GM18505 (cell line): ENCODE measurements at regions not wholly inside any gene's neighbourhood (a gene's known extent, or its start where the extent isn't known, plus 50 kb on each side); places are given as distances from the start of the nearest gene placed in this dataset.
"Not testable (repeated sequence)": the region's sequence is repeated elsewhere in the genome, so short reads cannot be mapped to it uniquely, and the experiment has no call there.

Experiments
- ATAC-seq: cut with Tn5 transposase; IDR thresholded peaks from one replicate; pipeline ENCODE4 v1.9.1; 2021; ENCODE audit not compliant: unreplicated experiment
- POLR2A ChIP-seq: IDR thresholded peaks from 4 replicates; pipeline ENCODE4 v1.6.1; 2011; ENCODE audit warnings: borderline replicate concordance; ENCODE audit not compliant: insufficient read depth, insufficient read length; ENCODE audit errors: extremely low read depth

DNA sequence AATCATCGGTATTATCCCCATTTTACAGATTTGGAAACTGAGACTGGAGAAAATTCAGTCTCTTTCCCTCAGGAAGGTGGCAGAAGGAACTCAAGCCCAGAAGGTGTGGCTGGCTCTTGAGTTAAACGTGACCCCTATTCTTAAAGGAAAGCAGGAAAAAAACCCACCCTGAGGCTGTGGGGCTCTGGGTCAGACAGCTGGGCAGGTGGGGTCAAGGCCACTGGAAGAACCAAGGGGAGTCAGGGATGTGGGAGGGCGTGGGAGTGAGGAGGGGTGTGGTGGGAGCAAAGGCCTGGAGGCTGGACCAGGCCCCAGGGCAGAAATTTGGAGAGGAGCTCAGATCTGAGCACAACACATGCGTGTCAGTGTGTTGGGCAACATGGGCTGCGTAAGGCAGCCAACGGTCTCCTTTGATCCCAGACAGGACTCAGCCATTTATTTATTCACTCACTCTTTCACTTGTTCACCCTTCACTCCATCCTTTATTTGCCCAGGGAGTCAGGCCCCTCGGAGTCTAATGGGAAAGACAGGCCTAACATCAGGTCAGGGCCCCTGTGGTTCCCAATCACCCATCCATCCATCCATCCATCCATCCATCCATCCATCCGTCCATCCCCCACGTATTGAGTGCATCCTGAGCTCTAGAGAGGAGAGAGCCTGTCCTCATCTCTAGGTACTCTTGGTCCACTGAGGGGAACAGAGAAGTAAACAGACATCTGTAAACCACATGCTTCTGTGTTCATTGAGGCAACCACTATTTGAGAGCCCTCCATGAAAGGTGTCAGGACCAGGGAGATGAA is 165.0 kb downstream of the VEGFA start:
- no peak for TF ChIP-seq POLR2A

DNA sequence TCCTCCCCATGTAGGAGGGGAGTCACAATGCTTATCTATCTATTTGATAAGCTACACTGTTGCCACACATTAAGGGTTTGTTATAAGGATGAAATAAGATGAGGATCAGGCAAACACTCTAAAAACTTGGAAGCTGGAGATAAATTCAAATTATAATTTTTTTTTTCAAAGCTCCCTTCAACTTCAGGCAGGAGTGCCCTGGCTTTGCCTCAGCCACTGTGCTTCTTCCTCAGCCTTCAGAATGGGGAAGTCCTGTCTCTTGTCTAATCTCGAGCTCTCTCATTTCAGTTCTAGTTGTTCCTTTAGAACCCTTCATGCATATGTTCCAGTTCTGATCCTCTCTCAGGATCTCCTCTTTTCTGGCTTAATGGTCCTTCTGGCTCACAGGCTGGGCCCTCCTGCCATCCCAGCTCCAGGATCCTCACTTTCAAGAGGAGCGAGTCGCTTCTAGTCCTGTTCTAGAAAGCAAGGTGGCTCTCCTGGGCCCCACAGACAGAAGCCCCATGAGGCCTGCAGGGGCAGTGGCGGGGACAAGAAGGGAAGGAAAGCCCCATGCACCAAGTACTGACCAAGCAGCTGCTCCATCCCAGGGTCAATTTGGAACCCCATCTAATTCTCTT is 164.3 kb downstream of the VEGFA start:
- ATAC-seq, result no peak
- no peak for TF ChIP-seq POLR2A

More for the DNA sequence above, 165.0 kb downstream of the VEGFA start:
- no peak for ATAC-seq

GRCh38 chr6:43933148-43933885 is 163.3 kb downstream of the VEGFA start:
- no peak for ATAC-seq
- TF ChIP-seq POLR2A, result no peak

DNA sequence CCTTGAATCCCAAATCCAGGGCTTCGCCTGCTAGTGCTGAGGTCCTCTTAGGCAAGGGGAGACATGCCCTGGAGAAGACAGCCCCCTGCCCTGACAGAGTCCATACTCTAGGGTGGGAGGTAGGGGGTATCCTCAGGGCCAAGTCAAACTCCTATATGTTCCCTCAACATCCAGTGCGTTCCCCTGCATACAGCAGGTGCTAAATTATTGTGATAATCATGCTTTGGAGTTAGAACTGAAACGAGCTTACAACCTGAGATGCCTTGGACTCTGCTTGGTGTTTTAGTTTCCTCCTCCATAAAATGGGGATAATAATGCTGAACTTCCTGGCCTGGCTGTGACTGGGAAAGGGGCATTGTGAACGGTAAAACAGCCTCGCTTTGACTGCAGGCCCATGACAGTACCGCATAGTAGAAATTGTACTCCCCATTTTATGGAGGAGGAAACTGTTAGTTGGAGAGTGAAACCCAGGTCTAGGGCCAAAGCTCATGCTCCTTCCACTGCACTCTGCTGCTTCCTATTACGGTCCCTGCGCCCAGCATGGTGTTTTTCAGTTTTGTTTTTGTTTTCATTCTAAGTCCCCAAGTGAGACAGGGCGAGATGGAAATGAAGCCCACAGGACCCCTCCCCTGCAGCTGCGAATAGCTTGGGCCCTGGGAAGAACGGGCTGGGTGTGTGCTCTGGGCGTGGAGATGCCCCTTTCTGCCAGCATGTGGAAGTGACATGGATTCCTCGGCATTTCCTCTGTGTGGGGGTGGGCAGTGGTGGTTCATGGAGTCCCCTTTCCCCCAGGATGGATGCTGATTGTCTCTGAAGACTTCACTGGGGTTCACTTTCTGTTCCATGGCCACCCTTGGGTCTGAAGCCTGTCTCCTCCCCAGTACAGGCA is 162.5 kb downstream of the VEGFA start:
- no peak for TF ChIP-seq POLR2A
- ATAC-seq, result no peak

DNA sequence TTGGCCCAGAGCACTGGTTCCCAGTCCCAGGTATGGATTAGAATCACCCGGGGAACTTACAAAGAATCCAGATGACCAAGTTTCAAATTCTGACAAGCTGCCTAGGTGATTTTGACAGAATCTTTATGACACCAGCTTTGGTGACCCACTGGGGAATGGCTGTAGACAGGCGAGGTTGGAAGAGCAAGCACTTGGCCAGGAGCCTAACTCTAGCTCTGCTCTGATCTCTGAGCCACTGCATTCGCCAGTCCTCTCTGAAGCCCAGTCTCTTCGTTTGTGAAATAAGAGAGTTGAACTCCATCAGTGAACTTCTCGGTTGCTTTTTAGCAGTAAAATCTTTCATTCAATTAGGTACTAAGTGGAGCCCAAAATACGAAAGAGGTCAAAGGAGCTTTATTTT is 161.2 kb downstream of the VEGFA start:
- no peak for TF ChIP-seq POLR2A
- no peak for ATAC-seq

DNA sequence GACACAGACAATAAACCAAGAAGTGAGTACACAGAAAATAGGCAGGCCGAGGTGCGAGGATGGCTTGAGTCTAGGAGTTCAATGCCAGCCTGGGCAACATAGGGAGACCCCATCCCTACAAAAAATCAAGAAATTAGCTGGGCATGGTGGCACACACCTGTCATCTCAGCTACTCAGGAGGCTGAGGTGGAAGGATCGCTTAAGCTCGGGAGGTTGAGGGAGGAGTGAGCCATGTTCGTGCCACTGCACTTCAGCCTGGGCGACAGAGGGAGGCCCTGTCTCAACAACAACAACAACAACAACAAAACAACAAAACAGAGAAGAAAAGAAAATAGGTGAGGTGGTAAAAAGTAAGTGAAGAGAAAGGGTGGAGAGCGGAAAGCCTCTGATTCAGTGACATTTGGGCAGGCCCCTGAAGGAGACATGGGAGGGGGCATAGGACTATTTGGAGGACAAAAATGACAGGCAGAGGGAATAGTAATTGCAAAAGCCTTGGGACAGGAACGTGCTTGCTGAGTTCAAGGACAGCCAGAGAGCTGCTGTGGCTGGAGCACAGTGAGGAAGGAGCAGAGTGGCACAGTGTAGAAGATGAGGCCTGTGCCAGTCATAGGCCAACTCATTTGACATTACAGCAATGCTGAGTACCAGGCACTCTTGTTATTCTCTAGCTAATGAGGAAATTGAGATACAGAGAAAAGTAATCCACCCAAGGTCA is 160.6 kb downstream of the VEGFA start:
- no peak for TF ChIP-seq POLR2A
- no peak for ATAC-seq

DNA sequence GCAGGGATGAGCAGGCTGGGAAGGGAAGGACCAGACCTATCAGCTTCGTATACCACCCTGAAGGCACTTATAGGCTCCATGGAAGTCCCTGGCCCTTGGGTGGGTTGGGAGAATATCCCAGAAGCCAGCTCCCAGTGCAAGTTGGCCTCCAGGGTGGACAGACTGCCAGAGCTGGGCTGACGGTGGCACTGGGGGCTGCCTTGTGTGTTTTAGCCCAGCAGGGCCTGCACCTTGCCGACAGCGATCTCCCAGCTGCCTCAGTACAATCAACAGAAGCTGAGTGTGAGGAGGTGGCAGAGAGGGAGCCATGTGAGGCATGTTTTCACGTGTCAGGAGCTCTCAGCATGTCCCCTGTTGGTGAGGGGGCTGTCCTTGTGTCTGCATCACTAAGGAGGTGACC is 159.5 kb downstream of the VEGFA start:
- no peak for ATAC-seq
- TF ChIP-seq POLR2A, result no peak

GRCh38 chr6:43927532-43928210 is 157.7 kb downstream of the VEGFA start:
- no peak for TF ChIP-seq POLR2A
- no peak for ATAC-seq

- ATAC-seq, result no peak
- TF ChIP-seq POLR2A, result no peak
Measured at GRCh38 chr6:43926634-43927531, 156.9 kb downstream of the VEGFA start.

DNA sequence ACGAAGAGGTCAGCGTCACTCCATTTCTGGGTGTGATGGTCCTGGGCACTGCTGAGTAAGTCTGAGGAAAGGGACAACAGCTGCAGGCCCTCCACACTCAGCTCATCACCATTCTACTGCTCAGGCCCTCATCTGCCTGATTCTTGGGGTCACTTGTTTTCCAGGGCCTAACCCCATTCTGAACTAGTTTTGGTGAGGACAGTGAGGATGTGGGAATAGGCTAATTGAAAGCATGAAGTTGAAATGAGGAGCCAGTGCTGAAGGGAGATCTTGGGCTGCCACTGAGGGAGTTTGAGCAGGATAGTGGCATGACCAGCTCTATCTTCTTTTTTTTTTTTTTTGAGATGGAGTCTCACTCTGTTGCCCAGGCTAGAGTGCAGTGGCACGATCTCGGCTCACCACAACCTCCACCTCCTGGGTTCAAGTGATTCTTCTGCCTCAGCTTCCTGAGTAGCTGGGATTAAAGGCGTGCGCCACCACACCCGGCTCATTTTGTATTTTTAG is 155.7 kb downstream of the VEGFA start:
- ATAC-seq, result not testable (repeated sequence)

DNA sequence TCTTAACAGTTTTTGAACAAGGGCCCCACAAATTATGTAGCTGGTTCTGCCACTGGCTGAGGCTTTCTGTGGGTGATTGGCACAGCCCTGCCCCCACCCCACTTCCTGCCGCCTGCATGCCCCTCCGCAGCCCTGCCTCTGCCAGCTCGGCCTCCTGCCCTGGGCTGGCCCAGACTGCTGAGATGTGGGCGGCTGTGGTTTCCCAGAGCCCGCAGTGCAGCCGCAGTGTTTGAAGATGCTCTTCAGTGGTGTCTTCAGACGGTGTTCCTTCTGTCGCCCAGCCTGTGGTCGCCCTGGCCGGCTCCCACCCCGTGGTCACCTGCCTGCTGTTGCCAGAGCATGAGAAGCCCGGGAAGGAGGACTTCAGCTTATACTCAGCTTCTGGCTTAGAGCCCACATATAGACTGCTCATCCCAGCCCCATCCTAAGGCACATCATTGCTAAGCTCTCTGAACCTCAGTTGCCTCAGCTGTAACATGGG is 154.3 kb downstream of the VEGFA start:
- TF ChIP-seq POLR2A, result no peak
- no peak for ATAC-seq
